ENCODE measurements at regions not wholly inside any gene's neighbourhood (a gene's known extent, or its start where the extent isn't known, plus 50 kb on each side); places are given as distances from the start of the nearest gene placed in this dataset.

- no peak for DNase-seq (ENCODE audit: low read depth)
Observed at GRCh38 chr9:106324591-106325280, 538.2 kb upstream of the ZNF462 start.

DNA sequence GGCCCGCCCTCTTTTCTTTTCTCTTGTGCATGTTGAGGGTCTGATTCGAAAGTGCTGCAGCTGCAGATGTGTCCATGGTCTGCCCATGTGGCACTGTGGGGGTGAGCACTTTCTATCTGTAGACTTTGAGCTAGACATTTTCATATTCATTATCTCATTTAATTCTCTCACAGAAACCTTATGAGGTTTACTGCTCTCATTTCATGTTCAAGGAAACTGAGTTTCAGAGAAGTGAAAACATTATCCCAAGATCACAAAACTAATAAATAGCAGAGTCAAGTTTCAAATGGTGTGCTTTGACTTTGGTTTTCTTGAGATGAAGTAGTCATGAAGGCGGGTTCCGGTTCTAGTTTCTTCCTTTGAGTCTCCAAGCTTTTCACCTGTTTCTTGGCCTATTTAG, 536.5 kb upstream of the ZNF462 start:
- no peak for DNase-seq (ENCODE audit: low read depth)

GRCh38 chr9:106333481-106333880, 529.5 kb upstream of the ZNF462 start:
- DNase-seq (ENCODE audit: low read depth): no peak

- DNase-seq (ENCODE audit: low read depth): no peak
Observed at GRCh38 chr9:106334081-106334480, 528.9 kb upstream of the ZNF462 start.

- no peak for DNase-seq (ENCODE audit: low read depth)
Observed at GRCh38 chr9:106339882-106340281, 523.1 kb upstream of the ZNF462 start.

DNA sequence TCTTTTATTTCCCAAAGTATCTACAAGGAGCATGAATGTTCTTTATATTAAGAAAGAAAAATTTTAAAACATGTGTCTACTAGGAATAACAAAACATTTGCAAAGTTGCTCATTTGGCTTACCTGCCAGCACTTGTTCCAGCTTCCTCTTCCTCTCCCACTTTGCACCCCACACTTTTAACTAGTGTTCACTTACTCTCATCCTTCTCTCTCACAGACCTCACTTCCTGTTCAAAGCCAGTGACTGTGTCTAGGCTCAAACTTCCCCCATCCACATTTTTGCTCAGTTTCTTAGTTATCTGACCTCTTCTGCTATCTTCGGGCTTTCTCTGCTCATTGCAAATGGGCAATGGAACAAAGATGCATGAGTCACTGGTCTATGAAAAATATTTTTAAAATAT, 512.2 kb upstream of the ZNF462 start:
- no peak for DNase-seq (ENCODE audit: low read depth)

- no peak for DNase-seq (ENCODE audit: low read depth)
Observed at GRCh38 chr9:106356924-106357323, 506.0 kb upstream of the ZNF462 start.

GRCh38 chr9:106358331-106358730, 504.6 kb upstream of the ZNF462 start:
- DNase-seq (ENCODE audit: low read depth): no peak

DNA sequence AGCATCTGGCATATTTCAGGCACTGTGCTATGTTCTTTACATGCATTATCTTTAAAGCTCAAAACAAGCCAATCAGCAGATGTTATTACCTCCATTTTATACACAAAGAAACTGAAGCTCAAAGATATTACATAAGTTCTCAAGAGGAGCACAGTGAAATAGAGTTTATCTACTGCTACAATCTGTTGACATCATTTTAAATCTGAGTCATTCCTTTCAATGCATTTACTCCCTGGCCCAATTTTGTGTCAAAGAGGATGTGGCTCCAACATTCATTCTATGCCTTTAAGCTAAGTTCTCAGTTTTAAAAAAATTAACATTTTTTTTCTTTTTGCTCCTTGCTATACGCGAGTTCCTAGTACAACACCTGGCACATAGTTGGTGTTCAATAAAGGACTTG, 486.3 kb upstream of the ZNF462 start:
- no peak for DNase-seq (ENCODE audit: low read depth)

DNA sequence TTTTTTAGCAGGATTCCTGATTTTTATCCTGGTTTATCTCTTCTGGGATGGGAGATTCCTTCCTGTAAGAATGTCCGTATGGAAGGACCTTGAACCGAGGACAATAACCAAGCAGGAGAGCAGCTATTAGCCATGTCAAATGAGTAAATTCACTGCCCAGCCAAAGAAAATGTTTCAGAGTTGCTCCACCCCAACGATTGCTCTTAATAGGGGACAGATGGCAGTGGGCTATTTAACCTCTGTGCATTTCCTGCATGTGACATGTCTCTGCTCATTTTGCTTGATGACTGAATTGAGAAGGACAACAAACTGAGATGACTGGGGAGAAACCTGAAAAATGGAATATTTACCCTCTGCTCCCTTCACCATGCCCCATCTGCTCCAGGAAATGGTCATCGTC, 479.9 kb upstream of the ZNF462 start:
- no peak for DNase-seq (ENCODE audit: low read depth)

GRCh38 chr9:106387965-106388364, 475.0 kb upstream of the ZNF462 start:
- no peak for DNase-seq (ENCODE audit: low read depth)

DNA sequence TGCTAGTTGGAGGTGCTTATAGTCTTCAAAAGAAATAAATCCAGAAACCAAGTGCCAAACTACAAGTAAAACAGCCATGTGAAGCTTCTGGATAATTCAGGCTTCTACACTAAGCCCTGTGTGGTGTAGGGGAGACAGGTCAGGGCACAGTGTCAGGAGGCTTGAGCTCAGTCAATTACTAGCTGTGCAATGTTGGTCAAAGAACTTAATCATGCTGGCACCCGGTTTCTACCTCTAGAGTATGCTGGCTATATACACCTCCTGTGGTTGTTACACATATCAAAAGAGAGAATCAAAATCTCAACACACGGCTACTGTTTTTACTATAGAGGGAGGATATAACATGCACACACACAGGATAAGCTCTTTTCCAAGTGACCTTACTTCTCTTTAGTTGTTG, 469.7 kb upstream of the ZNF462 start:
- DNase-seq (ENCODE audit: low read depth): no peak

- DNase-seq (ENCODE audit: low read depth): no peak
Observed at GRCh38 chr9:106400170-106400569, 462.8 kb upstream of the ZNF462 start.

- no peak for DNase-seq (ENCODE audit: low read depth)
Observed at GRCh38 chr9:106400950-106401349, 462.0 kb upstream of the ZNF462 start.

- no peak for DNase-seq (ENCODE audit: low read depth)
Observed at GRCh38 chr9:106403081-106403480, 459.9 kb upstream of the ZNF462 start.

GRCh38 chr9:106404137-106404536, 458.8 kb upstream of the ZNF462 start:
- no peak for DNase-seq (ENCODE audit: low read depth)

DNA sequence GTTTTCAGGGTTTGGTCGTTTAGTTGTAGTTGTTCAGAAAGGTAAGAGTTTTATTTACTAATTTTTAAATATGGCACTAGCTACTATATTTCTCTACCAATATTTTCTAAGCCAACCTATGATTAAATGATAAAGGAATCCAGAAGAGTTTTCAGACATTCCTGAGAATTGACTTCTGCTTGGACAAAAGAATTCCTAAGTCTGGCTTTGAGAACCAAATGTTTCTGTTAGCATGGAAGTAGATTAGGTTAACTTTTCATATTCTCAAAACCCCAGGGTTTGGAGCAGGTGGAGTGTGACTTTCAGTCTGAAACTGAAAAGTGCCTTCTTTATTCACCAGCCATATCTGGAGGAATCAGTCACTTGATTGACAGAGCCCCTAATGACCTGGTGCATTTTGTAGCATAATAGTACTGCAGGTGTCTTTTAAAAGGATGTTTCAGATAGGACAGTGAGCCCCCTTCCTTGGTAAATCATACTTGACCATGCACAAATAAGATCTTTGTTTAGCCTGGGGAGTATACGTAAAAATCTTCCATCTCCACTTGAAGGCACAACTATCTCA, 457.0 kb upstream of the ZNF462 start:
- no peak for DNase-seq (ENCODE audit: low read depth)

- DNase-seq (ENCODE audit: low read depth): no peak
Observed at GRCh38 chr9:106414042-106414441, 448.9 kb upstream of the ZNF462 start.

DNA sequence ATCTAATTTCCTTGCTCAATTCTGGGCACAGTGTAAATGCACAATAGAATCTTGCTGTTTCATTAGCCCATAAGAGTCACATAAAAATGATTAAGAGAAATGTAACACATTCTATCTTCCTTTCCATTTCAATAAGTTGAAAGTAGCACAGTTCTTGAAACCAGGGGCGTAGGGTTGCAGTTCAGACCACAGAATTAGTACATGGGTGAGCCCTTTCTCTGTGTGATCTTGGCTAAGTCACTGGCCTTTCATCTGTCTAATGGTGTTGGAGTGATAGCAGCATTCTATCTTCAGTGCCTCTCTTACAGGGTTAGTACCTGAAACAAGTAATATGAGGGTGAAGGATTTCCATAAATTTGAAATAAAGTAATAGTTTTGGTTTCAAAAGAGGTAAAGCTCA, 445.3 kb upstream of the ZNF462 start:
- DNase-seq (ENCODE audit: low read depth): no peak

DNA sequence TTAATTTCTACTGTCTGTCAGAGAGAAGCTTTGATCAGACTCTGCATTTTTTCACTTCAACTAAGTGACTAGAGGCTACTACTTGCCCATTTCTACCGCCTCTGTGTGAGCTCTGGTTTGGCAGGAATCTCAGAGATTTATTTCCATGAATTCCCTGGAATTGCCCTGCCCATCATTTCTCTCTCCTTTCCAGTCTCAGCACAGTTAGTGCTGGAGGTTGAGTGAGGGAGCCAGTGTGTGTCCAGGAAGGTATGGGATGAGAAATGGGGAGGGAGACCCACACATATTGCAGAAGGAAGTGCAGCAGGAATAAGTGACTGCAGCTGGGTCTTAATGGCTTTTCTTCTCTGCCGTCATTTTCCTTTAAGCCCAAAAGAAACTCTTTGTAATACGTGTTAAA, 443.1 kb upstream of the ZNF462 start:
- no peak for DNase-seq (ENCODE audit: low read depth)

- DNase-seq (ENCODE audit: low read depth): no peak
Observed at GRCh38 chr9:106420511-106420944, 442.4 kb upstream of the ZNF462 start.

DNA sequence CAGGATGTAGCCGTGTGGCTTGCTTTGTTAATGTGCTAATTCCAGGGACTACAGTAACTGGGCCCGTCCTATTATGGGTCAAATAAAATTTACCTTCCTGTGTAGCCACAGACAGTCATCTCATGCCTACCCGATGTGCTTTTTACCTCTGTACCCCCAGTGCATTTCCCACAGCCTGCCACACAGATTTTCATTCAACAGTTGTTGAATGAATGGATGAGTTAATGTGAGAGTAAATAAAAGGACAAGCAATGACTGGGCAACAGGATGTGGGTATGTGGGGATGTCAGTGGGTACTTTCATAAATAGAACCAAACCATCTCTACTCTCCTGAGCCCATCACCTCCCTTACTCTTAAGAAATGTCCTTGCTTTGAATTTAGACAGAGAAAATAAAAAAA, 441.2 kb upstream of the ZNF462 start:
- no peak for DNase-seq (ENCODE audit: low read depth)

- no peak for DNase-seq (ENCODE audit: low read depth)
Observed at GRCh38 chr9:106423575-106423974, 439.4 kb upstream of the ZNF462 start.

- DNase-seq (ENCODE audit: low read depth): no peak
Observed at GRCh38 chr9:106432631-106433030, 430.3 kb upstream of the ZNF462 start.

All from stimulated activated CD8-positive, alpha-beta memory T cell treated with anti-CD3 and anti-CD28 coated beads, Interleukin-7, amount 100 ng/mL, for 24 hours (primary cell).